ENCODE measurements at regions not wholly inside any gene's neighbourhood (a gene's known extent, or its start where the extent isn't known, plus 50 kb on each side); places are given as distances from the start of the nearest gene placed in this dataset.

- TF ChIP-seq, protein P1, sequence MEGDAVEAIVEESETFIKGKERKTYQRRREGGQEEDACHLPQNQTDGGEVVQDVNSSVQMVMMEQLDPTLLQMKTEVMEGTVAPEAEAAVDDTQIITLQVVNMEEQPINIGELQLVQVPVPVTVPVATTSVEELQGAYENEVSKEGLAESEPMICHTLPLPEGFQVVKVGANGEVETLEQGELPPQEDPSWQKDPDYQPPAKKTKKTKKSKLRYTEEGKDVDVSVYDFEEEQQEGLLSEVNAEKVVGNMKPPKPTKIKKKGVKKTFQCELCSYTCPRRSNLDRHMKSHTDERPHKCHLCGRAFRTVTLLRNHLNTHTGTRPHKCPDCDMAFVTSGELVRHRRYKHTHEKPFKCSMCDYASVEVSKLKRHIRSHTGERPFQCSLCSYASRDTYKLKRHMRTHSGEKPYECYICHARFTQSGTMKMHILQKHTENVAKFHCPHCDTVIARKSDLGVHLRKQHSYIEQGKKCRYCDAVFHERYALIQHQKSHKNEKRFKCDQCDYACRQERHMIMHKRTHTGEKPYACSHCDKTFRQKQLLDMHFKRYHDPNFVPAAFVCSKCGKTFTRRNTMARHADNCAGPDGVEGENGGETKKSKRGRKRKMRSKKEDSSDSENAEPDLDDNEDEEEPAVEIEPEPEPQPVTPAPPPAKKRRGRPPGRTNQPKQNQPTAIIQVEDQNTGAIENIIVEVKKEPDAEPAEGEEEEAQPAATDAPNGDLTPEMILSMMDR (IDR thresholded peaks at IDR 0.05; ENCODE audit: insufficient read depth, low read depth, low read length), result no peak
- no peak for TF ChIP-seq EZH2 (IDR thresholded peaks at IDR 0.05; ENCODE audit: insufficient read depth, low read length)
Observed at GRCh38 chr12:83322809-83323208, 636.1 kb downstream of the TMTC2 start.

Measured in astrocyte (in vitro differentiated cells and primary cell).